Ovary (tissue), 7 donors: ENCODE measurements at regions not wholly inside any gene's neighbourhood (a gene's known extent, or its start where the extent isn't known, plus 50 kb on each side); places are given as distances from the start of the nearest gene placed in this dataset.

Experiments used
- DNase-seq, 5 donors: peaks; one replicate each; pipeline ENCODE4 v3.0.0-alpha.2; 2019 to 2020
- H3K27ac ChIP-seq, 2 donors: fragments of 200-600 bp; one replicate each; pipeline versions ENCODE4 v1.5.1 to v1.8.0; 2019 to 2022
- H3K27me3 ChIP-seq: fragments of 200-600 bp; one replicate; pipeline ENCODE4 v1.8.0; 2022
- H3K36me3 ChIP-seq: fragments of 200-600 bp; sonication (generic); one replicate; pipeline ENCODE4 v1.5.1; 2019
- H3K4me1 ChIP-seq: one replicate; pipeline ENCODE4 v1.8.1; 2013; ENCODE audit warnings: mild to moderate bottlenecking, moderate library complexity; ENCODE audit not compliant: insufficient read depth
- H3K4me3 ChIP-seq: fragments of 200-600 bp; sonication (generic); one replicate; pipeline ENCODE4 v1.5.1; 2017
- H3K9me3 ChIP-seq, 2 donors: fragments of 200-600 bp in 1 of 2; sonication (generic) in 1 of 2; one replicate each; pipeline versions ENCODE4 v1.5.1 to v1.8.1; 2013 to 2019; ENCODE audit warnings: mild to moderate bottlenecking in 1 of 2, moderate library complexity in 1 of 2
- EP300 ChIP-seq: sonication (generic); formaldehyde crosslinking; IDR thresholded peaks from one replicate; pipeline ENCODE4 v1.6.1; 2017; ENCODE audit warnings: antibody characterized with exemption
- POLR2A ChIP-seq: fragments of 450-650 bp; IDR thresholded peaks from one replicate; pipeline ENCODE4 v1.6.1; 2017; ENCODE audit warnings: antibody characterized with exemption, mild to moderate bottlenecking, moderate library complexity
- WGBS, 3 donors: extraction: QIAGEN DNeasy Blood & Tissue Kit in 1 of 3; methylation state at CpG; one replicate each; pipeline versions ENCODE4 v1.1.5 to v1.1.7; 2013 to 2017; 5-methylcytosine and 5-hydroxymethylcytosine counted together
- intact Hi-C, 4 donors: fragments of 100-400 bp; cut with DNase I; formaldehyde crosslinking; loops; one replicate each; pipeline versions ENCODE4 v1.11.0 to v1.15.1; 2022 to 2023
- TF ChIP-seq, protein P1 (sequence below), 3 donors: fragments of 450-650 bp in 2 of 3; fragments of 200-600 bp in 1 of 3; IDR thresholded peaks; one replicate each; pipeline versions ENCODE4 v1.5.1 to v1.8.0; 2016 to 2022; ENCODE audit warnings: antibody characterized with exemption in 3 of 3, mild to moderate bottlenecking in 1 of 3
- donor health status: DM: no; HTN: no; CAD: no; lungs with moderate emphysema.
- donor health status: DM: no; HTN: no; CAD: no.
- donor health status: Bipolar disorder and iron deficiency.
- donor health status: DM: no; HTN: no; CAD: no.
- donor health status: DM: yes; HTN: yes; CAD: no.

DNA sequence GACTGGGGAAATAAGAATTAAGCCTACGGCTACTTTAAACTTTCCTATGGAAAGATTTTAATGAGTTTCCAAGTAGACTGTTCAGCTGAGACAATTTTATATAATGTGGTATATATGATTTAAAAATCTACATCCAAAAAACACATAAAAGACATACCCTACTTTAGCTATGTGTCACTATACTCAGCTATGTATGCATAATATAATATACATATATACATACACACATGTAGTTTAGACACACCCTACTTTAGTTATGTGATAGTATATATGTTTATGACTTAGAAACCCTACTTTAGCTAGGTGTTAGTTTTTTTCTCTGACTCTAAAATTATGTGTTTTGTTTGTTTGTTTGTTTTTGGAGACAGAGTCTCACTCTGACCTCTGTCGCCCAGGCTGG lies 100.5 kb upstream of the DAB2 start:
- 88 to 99% (median 94%) methylated on average over 2 of the region's 2 CpGs for WGBS, 3 donors
- Histone ChIP-seq H3K27ac (no peak overlapping the region), H3K4me3 (no peak overlapping the region), H3K36me3 (no peaks in the 10 kb centered on the region), H3K27me3 (no peaks in the 10 kb centered on the region), H3K4me1 (no peaks in the 10 kb centered on the region), H3K9me3 (no peaks in the 10 kb centered on the region)
- DNase-seq: no peak
- TF ChIP-seq, protein P1, sequence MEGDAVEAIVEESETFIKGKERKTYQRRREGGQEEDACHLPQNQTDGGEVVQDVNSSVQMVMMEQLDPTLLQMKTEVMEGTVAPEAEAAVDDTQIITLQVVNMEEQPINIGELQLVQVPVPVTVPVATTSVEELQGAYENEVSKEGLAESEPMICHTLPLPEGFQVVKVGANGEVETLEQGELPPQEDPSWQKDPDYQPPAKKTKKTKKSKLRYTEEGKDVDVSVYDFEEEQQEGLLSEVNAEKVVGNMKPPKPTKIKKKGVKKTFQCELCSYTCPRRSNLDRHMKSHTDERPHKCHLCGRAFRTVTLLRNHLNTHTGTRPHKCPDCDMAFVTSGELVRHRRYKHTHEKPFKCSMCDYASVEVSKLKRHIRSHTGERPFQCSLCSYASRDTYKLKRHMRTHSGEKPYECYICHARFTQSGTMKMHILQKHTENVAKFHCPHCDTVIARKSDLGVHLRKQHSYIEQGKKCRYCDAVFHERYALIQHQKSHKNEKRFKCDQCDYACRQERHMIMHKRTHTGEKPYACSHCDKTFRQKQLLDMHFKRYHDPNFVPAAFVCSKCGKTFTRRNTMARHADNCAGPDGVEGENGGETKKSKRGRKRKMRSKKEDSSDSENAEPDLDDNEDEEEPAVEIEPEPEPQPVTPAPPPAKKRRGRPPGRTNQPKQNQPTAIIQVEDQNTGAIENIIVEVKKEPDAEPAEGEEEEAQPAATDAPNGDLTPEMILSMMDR (IDR thresholded peaks at IDR 0.05): no peak
- no peak for TF ChIP-seq EP300
- TF ChIP-seq POLR2A: no peak
- intact Hi-C loops: no loop called here

DNA sequence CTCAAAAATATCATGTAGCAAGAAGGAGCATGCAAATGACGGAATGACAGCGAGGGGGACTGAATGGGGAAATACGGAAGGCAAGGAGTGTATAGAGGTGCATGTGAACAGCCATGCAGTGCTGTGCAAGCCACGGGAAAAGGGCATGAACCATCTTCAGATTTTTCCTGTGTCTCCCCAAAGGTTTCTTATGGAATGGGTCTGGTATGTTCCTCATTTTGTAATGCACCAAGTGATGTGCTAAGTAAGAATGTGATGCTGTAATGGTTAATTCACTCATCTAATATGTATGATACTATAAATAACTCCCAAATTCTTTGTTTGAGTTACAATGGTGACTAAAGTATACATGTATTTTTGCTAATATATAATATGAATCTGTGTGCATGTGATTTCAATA lies 99.0 kb upstream of the DAB2 start:
- Histone ChIP-seq H3K4me3 (no peak overlapping the region), H3K36me3 (no peaks in the 10 kb centered on the region), H3K27ac (no peak overlapping the region), H3K4me1 (no peaks in the 10 kb centered on the region), H3K27me3 (no peaks in the 10 kb centered on the region), H3K9me3 (no peaks in the 10 kb centered on the region)
- TF ChIP-seq POLR2A: no peak
- TF ChIP-seq EP300: no peak
- TF ChIP-seq, protein P1 (IDR thresholded peaks at IDR 0.05): no peak
- DNase-seq: no peak
- intact Hi-C loops: no loop called here
- 94 to 95% (median 94%) methylated on average over 4 of the region's 4 CpGs for WGBS, 3 donors

DNA sequence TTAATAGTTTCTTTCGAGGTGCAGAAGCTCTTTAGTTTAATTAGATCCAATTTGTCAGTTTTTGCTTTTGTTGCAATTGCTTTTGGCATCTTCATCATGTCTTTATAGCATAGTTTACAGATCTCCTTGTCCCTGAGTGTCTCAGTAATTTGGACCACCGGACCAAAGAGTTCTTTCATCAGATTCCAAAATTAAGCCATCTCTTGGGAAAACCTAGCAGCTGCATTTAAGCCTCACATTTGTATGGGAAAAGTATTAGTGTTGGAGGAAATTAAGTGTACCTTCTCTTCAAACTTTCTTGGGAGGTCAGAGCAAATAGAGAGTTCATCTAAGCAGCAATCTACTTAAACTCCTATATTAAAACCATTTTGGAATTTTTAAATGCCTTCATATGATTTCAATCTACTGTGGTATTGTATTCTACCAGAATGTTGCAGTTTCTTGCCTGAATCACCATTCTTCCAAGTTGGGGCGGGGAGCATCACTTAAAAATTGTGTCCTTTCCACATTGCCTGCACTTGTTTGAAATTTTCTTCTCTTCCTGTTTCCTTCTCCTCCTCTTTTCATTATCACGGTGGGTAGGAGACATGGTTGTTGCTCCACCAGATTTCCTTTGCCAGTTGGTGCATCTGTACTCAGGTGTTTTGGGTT lies 97.3 kb upstream of the DAB2 start:
- H3K4me1 ChIP-seq: no peaks in the 10 kb centered on the region
- no peaks in the 10 kb centered on the region for H3K36me3 ChIP-seq
- no peaks in the 10 kb centered on the region for H3K27me3 ChIP-seq
- no peak for DNase-seq
- TF ChIP-seq POLR2A (no peak), EP300 (no peak)
- TF ChIP-seq, protein P1 (IDR thresholded peaks at IDR 0.05): no peak
- no peak overlapping the region for H3K27ac ChIP-seq
- no peaks in the 10 kb centered on the region for H3K9me3 ChIP-seq
- H3K4me3 ChIP-seq: no peak overlapping the region
- 61 to 67% (median 63%) methylated on average over 4 of the region's 4 CpGs for WGBS, 3 donors
- intact Hi-C loops: no loop called here

DNA sequence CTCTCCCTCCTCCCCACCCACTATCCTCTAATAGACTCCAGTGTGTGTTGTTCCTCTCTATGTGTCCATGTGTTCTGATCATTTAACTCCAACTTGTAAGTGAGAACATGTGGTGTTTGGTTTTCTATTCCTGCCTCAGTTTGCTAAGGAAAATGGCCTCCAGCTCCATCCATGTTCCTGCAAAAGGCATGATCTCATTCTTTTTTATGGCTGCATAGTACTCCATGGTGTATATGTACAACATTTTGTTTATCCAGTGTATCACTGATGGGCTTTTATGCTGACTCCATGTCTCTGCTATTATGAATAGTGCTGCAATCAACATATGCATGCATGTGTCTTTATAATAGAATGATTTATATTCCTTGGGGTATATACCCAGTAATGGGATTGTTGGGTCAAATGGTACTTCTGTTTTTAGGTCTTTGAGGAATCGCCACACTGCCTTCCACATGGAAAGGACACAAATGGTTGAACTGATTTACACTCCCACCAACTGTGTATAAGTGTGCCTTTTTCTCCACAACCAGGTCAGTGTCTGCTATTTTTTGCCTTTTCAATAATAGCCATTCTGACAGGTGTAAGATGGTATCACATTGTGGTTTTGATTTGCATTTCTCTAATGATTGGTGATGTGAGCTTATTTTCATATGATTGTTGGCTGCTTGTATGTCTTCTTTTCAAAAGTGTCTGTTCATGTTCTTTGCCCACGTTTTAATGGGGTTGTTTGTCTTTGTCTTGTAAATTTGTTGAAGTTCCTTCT lies 96.5 kb upstream of the DAB2 start:
- Histone ChIP-seq H3K36me3 (no peaks in the 10 kb centered on the region), H3K27ac (no peak overlapping the region), H3K27me3 (no peaks in the 10 kb centered on the region), H3K4me3 (no peak overlapping the region), H3K9me3 (no peaks in the 10 kb centered on the region), H3K4me1 (no peaks in the 10 kb centered on the region)
- intact Hi-C loops: no loop called here
- 83 to 92% (median 90%) methylated on average over 2 of the region's 2 CpGs for WGBS, 3 donors
- TF ChIP-seq POLR2A (no peak), EP300 (no peak)
- TF ChIP-seq, protein P1 (IDR thresholded peaks at IDR 0.05): no peak
- no peak for DNase-seq
